ENCODE measurements at regions not wholly inside any gene's neighbourhood (a gene's known extent, or its start where the extent isn't known, plus 50 kb on each side); places are given as distances from the start of the nearest gene placed in this dataset.

- no peaks in the 10 kb centered on the region for H3K36me3 ChIP-seq (ENCODE audit: control insufficient read depth in 2 of 3, insufficient read depth in 3 of 3, low read length in 3 of 3)
- no peaks in the 10 kb centered on the region for H3K4me1 ChIP-seq (ENCODE audit: control insufficient read depth in 2 of 3, insufficient read depth in 2 of 3, low read depth in 1 of 3, low read length in 3 of 3)
- H3K9ac ChIP-seq (ENCODE audit: low read length in 3 of 3): no peak overlapping the region
- DNase-seq: no peak
- no peak for FAIRE-seq
- no peak for TF ChIP-seq CTCF (IDR thresholded peaks at IDR 0.05; ENCODE audit: borderline replicate concordance, extremely low read depth, insufficient read depth)
- H3K4me3 ChIP-seq (ENCODE audit: low read length in 3 of 3): no peak overlapping the region
- intact Hi-C loops (cut with DNase I): no loop called here
- no peaks in the 10 kb centered on the region for H3K27me3 ChIP-seq (ENCODE audit: control insufficient read depth, insufficient read depth, low read length)
- H3K9me3 ChIP-seq (ENCODE audit: control insufficient read depth in 2 of 3, insufficient read depth in 1 of 3, low read length in 3 of 3): peaks cover 0 to 3% (median 0%) of the 10 kb centered on the region in 3 donors
- no peak overlapping the region for H3K27ac ChIP-seq (ENCODE audit: low read depth in 2 of 2, low read length in 2 of 2)
These were observed 188.0 kb upstream of the IRS2 start for GRCh38 chr13:109974354-109974753.

DNA sequence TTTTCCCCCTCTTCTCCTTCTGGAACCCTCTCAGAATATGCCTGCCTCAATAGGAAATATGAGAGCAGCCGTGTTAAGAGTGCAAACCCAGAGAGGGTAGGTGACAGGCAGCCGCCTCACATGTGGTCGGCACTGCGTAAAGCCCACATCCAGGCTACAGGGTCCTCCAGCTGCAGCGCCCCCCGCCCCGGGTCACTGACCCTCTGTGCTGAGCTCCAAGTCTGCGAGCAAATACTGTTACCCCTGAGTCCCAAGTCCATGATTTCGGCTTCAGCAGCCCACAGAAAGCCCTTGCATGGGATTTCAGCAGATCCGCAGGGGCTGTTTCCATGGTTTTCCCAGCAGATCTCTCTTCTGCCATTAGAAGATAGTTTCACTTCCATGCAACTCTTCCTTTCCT lies 186.9 kb upstream of the IRS2 start:
- intact Hi-C loops (cut with DNase I): no loop called here
- no peaks in the 10 kb centered on the region for H3K36me3 ChIP-seq (ENCODE audit: control insufficient read depth in 2 of 3, insufficient read depth in 3 of 3, low read length in 3 of 3)
- no peak overlapping the region for H3K4me3 ChIP-seq (ENCODE audit: low read length in 3 of 3)
- TF ChIP-seq CTCF (IDR thresholded peaks at IDR 0.05; ENCODE audit: borderline replicate concordance, extremely low read depth, insufficient read depth): no peak
- FAIRE-seq (no peak), DNase-seq (no peak)
- H3K27me3 ChIP-seq (ENCODE audit: control insufficient read depth, insufficient read depth, low read length): no peaks in the 10 kb centered on the region
- peaks cover 0 to 3% (median 0%) of the 10 kb centered on the region in 3 donors for H3K9me3 ChIP-seq (ENCODE audit: control insufficient read depth in 2 of 3, insufficient read depth in 1 of 3, low read length in 3 of 3)
- no peaks in the 10 kb centered on the region for H3K4me1 ChIP-seq (ENCODE audit: control insufficient read depth in 2 of 3, insufficient read depth in 2 of 3, low read depth in 1 of 3, low read length in 3 of 3)
- H3K9ac ChIP-seq (ENCODE audit: low read length in 3 of 3): no peak overlapping the region
- H3K27ac ChIP-seq (ENCODE audit: low read depth in 2 of 2, low read length in 2 of 2): no peak overlapping the region

DNA sequence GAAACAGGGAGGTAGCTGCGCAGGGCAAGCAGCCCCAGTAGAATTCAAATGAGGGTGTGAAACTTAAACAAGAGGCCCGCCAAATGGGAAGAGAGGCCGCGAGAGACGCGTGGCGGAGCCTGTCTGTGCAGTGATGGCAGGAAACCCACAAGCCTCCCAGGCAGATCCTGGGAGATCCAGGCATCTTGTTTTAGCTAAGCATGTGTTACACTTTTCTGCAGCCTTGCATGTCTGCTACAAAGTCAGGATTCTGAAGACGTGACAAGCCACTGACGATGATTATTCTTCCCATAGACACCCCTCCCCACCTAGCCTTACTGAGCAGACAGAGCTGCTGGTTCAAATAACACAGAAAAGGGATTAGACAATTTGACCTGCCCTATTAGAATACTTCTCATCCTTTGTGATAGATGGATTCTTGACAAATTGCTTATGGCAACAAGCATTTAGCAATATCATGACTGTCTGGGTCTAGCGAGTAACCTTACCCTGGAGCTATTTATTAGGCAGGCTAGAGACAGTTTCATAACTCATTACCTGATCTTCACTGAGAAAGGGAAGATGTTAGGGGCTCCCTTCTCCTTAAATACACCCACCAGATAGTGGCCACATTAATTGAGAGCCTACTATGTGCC lies 185.2 kb upstream of the IRS2 start:
- Histone ChIP-seq H3K9me3 (ENCODE audit: control insufficient read depth in 2 of 3, insufficient read depth in 1 of 3, low read length in 3 of 3) (peaks cover 0 to 3% (median 0%) of the 10 kb centered on the region in 3 donors), H3K4me1 (ENCODE audit: control insufficient read depth in 2 of 3, insufficient read depth in 2 of 3, low read depth in 1 of 3, low read length in 3 of 3) (no peaks in the 10 kb centered on the region), H3K9ac (ENCODE audit: low read length in 3 of 3) (no peak overlapping the region), H3K27ac (ENCODE audit: low read depth in 2 of 2, low read length in 2 of 2) (no peak overlapping the region), H3K36me3 (ENCODE audit: control insufficient read depth in 2 of 3, insufficient read depth in 3 of 3, low read length in 3 of 3) (no peaks in the 10 kb centered on the region), H3K4me3 (ENCODE audit: low read length in 3 of 3) (no peak overlapping the region), H3K27me3 (ENCODE audit: control insufficient read depth, insufficient read depth, low read length) (no peaks in the 10 kb centered on the region)
- intact Hi-C loops (cut with DNase I): no loop called here
- no peak for DNase-seq
- FAIRE-seq: no peak
- TF ChIP-seq CTCF (IDR thresholded peaks at IDR 0.05; ENCODE audit: borderline replicate concordance, extremely low read depth, insufficient read depth): no peak

DNA sequence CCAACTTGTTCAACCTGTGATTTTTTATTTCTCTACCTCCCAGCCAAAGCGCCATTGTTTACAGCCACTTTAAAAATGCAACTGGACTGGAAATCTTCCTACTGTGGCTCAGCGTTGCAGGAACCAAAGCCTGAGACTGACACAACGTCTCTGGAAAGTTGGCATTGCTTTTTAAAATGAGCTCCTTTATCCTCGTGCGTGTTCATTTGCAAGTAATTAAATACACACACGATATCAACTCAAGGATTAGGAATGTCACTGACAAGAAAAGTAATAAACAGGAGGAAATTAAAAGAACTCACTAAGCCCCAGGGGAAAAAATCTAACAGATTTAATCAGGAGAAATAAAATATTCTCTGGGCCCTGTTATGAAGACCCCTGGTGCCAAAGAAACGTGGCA lies 184.6 kb upstream of the IRS2 start:
- Histone ChIP-seq H3K27ac (ENCODE audit: low read depth in 2 of 2, low read length in 2 of 2) (no peak overlapping the region), H3K4me1 (ENCODE audit: control insufficient read depth in 2 of 3, insufficient read depth in 2 of 3, low read depth in 1 of 3, low read length in 3 of 3) (no peaks in the 10 kb centered on the region), H3K4me3 (ENCODE audit: low read length in 3 of 3) (no peak overlapping the region), H3K9me3 (ENCODE audit: control insufficient read depth in 2 of 3, insufficient read depth in 1 of 3, low read length in 3 of 3) (peaks cover 0 to 3% (median 0%) of the 10 kb centered on the region in 3 donors), H3K27me3 (ENCODE audit: control insufficient read depth, insufficient read depth, low read length) (no peaks in the 10 kb centered on the region), H3K36me3 (ENCODE audit: control insufficient read depth in 2 of 3, insufficient read depth in 3 of 3, low read length in 3 of 3) (no peaks in the 10 kb centered on the region), H3K9ac (ENCODE audit: low read length in 3 of 3) (no peak overlapping the region)
- no peak for DNase-seq
- no peak for FAIRE-seq
- no peak for TF ChIP-seq CTCF (IDR thresholded peaks at IDR 0.05; ENCODE audit: borderline replicate concordance, extremely low read depth, insufficient read depth)
- intact Hi-C loops (cut with DNase I): no loop called here

Measured in kidney (tissue), 13 donors.